ENCODE measurements at regions not wholly inside any gene's neighbourhood (a gene's known extent, or its start where the extent isn't known, plus 50 kb on each side); places are given as distances from the start of the nearest gene placed in this dataset.

GRCh38 chr2:51595836-51596235 is 563.9 kb upstream of the NRXN1 start:
- Mint-ChIP-seq H3K4me3 (ENCODE audit: low read depth) (no peak overlapping the region), H3K4me1 (ENCODE audit: low read depth) (no peaks in the 10 kb centered on the region), H3K27me3 (no peaks in the 10 kb centered on the region), H3K36me3 (ENCODE audit: insufficient read depth) (no peaks in the 10 kb centered on the region), H3K27ac (no peak overlapping the region), H3K9me3 (ENCODE audit: low read depth) (peaks cover 5% of the 10 kb centered on the region)
- no peak for TF ChIP-seq CTCF (IDR thresholded peaks at IDR 0.05; ENCODE audit: unreplicated experiment)
- no peak for DNase-seq (ENCODE audit: low spot score, unreplicated experiment)

GRCh38 chr2:51581636-51582267 is 549.8 kb upstream of the NRXN1 start:
- no peak overlapping the region for H3K27ac Mint-ChIP-seq
- DNase-seq (ENCODE audit: low spot score, unreplicated experiment) = no peak

GRCh38 chr2:51579412-51579811 is 547.5 kb upstream of the NRXN1 start:
- Mint-ChIP-seq H3K27ac (no peak overlapping the region), H3K4me1 (ENCODE audit: low read depth) (peaks cover 8% of the 10 kb centered on the region), H3K9me3 (ENCODE audit: low read depth) (peaks cover 3% of the 10 kb centered on the region), H3K36me3 (ENCODE audit: insufficient read depth) (no peaks in the 10 kb centered on the region), H3K27me3 (no peaks in the 10 kb centered on the region), H3K4me3 (ENCODE audit: low read depth) (no peak overlapping the region)
- DNase-seq (ENCODE audit: low spot score, unreplicated experiment) = no peak
- TF ChIP-seq CTCF (IDR thresholded peaks at IDR 0.05; ENCODE audit: unreplicated experiment) = no peak

More at GRCh38 chr2:51581636-51582267, 549.8 kb upstream of the NRXN1 start:
- H3K27me3 Mint-ChIP-seq = no peaks in the 10 kb centered on the region
- H3K4me3 Mint-ChIP-seq (ENCODE audit: low read depth) = no peak overlapping the region
- H3K9me3 Mint-ChIP-seq (ENCODE audit: low read depth) = peaks cover 3% of the 10 kb centered on the region
- TF ChIP-seq CTCF (IDR thresholded peaks at IDR 0.05; ENCODE audit: unreplicated experiment) = no peak
- H3K36me3 Mint-ChIP-seq (ENCODE audit: insufficient read depth) = no peaks in the 10 kb centered on the region
- no peaks in the 10 kb centered on the region for H3K4me1 Mint-ChIP-seq (ENCODE audit: low read depth)

- Mint-ChIP-seq H3K27me3 (no peaks in the 10 kb centered on the region), H3K36me3 (ENCODE audit: insufficient read depth) (no peaks in the 10 kb centered on the region), H3K4me3 (ENCODE audit: low read depth) (no peak overlapping the region), H3K4me1 (ENCODE audit: low read depth) (peaks cover 8% of the 10 kb centered on the region), H3K27ac (no peak overlapping the region), H3K9me3 (ENCODE audit: low read depth) (no peaks in the 10 kb centered on the region)
- DNase-seq (ENCODE audit: low spot score, unreplicated experiment) = no peak
- no peak for TF ChIP-seq CTCF (IDR thresholded peaks at IDR 0.05; ENCODE audit: unreplicated experiment)
Observed at GRCh38 chr2:51575181-51575580, 543.2 kb upstream of the NRXN1 start.

- H3K4me3 Mint-ChIP-seq (ENCODE audit: low read depth) = no peak overlapping the region
- no peak for TF ChIP-seq CTCF (IDR thresholded peaks at IDR 0.05; ENCODE audit: unreplicated experiment)
- no peak for DNase-seq (ENCODE audit: low spot score, unreplicated experiment)
- no peak overlapping the region for H3K27ac Mint-ChIP-seq
- no peaks in the 10 kb centered on the region for H3K27me3 Mint-ChIP-seq
- H3K4me1 Mint-ChIP-seq (ENCODE audit: low read depth) = no peaks in the 10 kb centered on the region
- peaks cover 4% of the 10 kb centered on the region for H3K9me3 Mint-ChIP-seq (ENCODE audit: low read depth)
- H3K36me3 Mint-ChIP-seq (ENCODE audit: insufficient read depth) = no peaks in the 10 kb centered on the region
Observed at GRCh38 chr2:51559026-51559425, 527.1 kb upstream of the NRXN1 start.

All from progenitor cell of endocrine pancreas (in vitro differentiated cells).